Suppressor macrophage treated with lipopolysaccharide for 1 hour (primary cell): ENCODE measurements at regions not wholly inside any gene's neighbourhood (a gene's known extent, or its start where the extent isn't known, plus 50 kb on each side); places are given as distances from the start of the nearest gene placed in this dataset.

Experiments
- DNase-seq, 3 donors: peaks; one replicate each; pipeline ENCODE4 v3.0.0-alpha.2; 2020 to 2022

GRCh38 chr19:30651066-30651465, 278.9 kb downstream of the ZNF536 start:
- no peak for DNase-seq

GRCh38 chr19:30649934-30650614, 277.9 kb downstream of the ZNF536 start:
- DNase-seq, result peak; percentile 49 to 54 (median 50)

- DNase-seq, result no peak
Measured at GRCh38 chr19:30648866-30649862, 277.0 kb downstream of the ZNF536 start.

- no peak for DNase-seq
Measured at GRCh38 chr19:30647891-30648720, 275.9 kb downstream of the ZNF536 start.

DNA sequence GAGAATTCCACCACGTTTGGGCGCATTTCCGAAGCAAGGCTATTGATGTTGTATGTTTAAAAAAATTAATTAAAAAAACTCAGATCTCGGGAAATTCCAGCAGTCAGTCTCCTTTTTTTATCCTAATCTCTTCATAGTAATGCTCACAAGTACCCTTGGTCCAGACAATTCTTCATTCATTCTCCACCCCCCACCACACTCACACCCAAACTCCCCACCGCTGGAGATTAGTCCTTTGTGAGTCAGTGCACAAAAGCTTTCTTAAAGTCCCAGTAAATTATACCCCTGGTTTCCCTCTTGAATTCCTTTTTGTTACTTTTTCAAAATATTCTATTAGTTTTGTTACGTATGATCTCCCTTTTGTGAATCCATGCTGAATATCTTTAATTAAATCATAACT, 274.6 kb downstream of the ZNF536 start:
- no peak for DNase-seq

DNA sequence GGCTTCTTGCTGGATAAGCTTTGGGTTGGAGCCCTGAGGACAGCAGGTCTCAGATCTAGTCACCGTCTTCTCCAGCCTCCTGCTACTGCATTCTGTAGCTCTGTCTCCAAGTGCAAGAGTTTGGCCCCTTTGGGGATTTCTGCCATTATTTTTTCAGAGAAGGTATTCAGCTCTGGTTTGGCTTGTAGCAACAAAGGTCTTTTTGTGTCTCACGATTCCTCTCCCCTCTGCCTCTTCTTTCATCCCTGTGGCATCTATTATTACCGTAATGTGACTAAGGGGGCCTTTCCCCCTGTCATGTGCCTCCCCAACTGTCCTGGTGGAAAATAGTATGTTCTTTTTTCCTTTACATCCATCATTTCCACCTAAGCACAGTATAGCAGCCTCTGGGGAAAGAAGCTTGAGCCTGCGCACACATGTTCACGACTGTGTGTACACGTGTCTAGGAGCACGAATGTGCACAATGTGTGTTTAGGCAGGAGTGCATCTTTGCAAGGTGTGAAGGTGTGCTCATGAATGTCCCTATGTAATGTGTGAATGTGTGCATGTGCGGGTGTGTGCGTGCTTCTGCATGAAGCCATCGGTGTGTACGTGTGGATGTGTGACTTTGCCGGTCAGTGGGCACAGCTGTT, 273.9 kb downstream of the ZNF536 start:
- no peak for DNase-seq

- DNase-seq, result no peak
Measured at GRCh38 chr19:30640252-30640965, 268.2 kb downstream of the ZNF536 start.

DNA sequence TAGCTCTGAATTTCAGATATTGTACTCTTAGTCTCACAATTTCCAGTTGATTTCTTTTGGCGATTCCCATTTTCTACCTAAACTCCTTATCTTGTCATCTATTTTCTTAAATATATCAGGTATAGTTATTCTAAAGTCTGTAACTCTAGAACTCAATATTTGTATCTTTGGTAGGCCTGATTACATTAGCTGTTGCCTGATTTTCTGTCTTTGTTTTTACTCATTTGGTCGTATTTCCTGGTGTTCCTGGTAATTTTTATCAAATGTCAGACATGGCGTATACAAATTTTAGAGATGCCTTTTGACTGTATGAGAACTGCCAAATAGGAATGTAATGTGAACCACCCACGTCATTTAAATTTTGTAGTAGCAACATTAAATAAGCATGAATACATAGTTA, 266.7 kb downstream of the ZNF536 start:
- DNase-seq, result no peak

GRCh38 chr19:30637926-30638325, 265.7 kb downstream of the ZNF536 start:
- no peak for DNase-seq

DNA sequence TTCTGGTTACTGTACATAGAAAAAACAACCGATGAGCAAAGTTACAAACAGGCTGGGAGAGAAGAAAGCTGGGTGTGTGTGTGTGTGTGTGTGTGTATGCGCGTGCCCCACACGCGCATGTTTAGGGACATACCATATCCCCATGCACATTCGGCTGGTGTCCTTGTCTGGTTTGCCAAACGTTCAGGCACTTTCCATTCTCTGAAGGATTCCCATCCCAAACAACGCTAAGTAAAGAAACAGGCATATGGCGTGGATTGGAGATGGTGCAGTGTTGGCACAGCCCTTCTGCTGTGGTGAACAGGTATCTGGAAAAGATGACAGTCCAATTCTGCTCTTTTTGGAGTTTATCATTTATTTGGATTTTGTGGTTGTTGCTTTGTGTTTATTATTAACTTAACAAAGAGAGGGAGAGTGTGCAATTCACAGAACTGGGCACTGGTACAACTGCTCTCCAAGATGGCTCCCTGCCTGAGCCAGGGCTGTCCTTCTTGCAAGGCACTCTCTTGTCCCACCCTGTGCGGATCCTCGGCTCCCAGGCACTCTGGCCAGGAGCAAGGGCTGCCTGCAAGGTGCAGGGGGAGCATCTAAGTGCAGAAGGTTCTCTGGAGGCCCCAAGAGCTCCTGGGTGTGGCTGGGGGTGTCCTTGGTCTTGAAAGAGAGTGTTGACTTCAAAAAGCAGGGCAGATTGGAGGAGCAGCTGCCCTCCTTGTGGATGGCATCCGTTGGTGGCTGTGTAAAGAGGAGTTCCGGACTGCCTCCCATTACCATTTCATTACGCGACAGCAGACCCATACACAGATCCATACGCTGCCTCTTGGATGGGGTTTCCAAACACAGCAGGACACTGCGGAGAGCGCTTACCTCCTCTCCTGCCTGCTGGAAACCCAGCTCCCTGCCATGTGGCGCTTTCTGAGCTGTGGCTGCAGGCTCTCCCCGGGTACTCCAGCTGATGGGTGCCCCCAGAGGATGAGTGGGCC, 263.1 kb downstream of the ZNF536 start:
- DNase-seq, result no peak

DNA sequence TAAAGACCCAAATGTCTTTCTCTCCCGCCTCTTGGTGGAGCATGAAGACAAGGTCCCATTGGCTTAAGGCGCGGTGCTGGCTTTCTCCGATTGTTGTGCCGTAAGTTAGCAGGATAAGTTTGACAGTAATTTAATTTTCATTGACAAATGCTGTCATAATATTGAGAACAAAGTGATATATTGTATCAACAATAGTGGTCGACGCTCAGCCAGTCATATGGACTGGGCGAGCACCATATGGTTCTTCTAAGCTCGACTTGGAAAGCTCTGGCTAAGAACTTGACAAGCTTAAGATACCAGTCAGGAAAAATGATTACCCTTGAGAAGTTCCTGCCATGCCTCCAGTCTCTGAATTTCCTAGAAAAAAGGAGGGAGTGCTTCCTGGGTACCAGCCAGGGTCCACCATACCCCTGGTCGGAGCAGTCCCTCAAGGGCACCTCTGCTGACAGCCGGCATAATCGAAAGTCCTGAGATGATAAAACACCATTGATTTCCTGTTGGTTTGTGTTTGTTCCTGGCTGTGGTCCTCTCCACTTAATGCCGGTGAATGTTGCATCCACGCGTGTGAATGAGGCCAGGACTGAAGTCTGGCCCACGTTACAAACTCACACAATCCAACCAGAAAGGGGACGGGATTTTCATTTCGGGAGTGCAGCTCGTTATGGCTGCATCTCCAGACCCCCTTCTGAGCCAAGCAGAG, 262.1 kb downstream of the ZNF536 start:
- no peak for DNase-seq

GRCh38 chr19:30631033-30631370, 258.8 kb downstream of the ZNF536 start:
- DNase-seq, result no peak

GRCh38 chr19:30630289-30631032, 258.3 kb downstream of the ZNF536 start:
- DNase-seq, result no peak

GRCh38 chr19:30629086-30629485, 256.9 kb downstream of the ZNF536 start:
- DNase-seq, result no peak

DNA sequence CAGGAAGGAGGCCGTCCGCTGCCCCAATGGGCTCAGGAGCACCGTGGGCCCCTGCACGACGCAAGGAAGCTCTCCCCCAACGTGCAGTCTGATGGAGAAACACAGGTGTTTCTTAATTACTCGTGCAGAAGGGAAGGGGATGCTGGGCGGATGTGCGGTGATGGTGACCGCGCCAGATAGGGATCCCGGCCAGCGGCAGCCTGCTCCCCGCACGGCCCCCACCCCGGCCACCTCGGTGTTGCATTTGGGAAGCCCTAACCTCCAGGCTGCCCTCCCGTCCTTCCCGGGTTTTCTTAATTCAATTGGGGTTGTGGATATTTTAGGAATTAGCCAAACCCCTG, 254.4 kb downstream of the ZNF536 start:
- no peak for DNase-seq

- DNase-seq, result no peak
Measured at GRCh38 chr19:30625947-30626625, 253.9 kb downstream of the ZNF536 start.

DNA sequence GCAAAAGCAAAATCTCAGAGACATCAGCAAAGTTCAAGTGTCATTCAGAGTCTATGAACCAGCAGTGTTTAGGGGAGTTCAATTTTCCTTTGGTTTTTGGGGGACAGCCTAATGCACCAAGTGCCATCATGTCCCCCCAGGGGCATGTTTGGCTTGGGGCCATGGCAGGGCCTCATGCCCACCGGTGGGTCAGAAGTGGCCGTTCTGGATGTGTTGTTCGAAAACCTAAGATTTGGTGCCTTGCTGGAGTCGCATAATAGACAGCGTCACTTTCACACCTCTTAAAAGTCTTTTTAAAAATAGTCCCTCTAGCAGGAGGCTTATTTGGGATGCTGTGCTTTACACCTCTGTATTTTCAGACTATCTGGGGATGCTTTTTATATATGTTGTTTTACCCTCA, 250.1 kb downstream of the ZNF536 start:
- DNase-seq, result no peak

GRCh38 chr19:30621326-30621920, 249.2 kb downstream of the ZNF536 start:
- no peak for DNase-seq

GRCh38 chr19:30620354-30620753, 248.2 kb downstream of the ZNF536 start:
- no peak for DNase-seq
